Mesendoderm (in vitro differentiated cells): ENCODE measurements at regions not wholly inside any gene's neighbourhood (a gene's known extent, or its start where the extent isn't known, plus 50 kb on each side); places are given as distances from the start of the nearest gene placed in this dataset.

ENCODE experiments used
- DNase-seq: peaks from one replicate; pipeline ENCODE4 v3.0.0; 2013
- H2AK5ac ChIP-seq: 2 replicates; pipeline ENCODE4 v1.6.1; 2013; ENCODE audit warnings: low read length, inconsistent platforms
- H2BK120ac ChIP-seq: 2 replicates; pipeline ENCODE4 v1.6.1; 2013; ENCODE audit warnings: low read depth, mild to moderate bottlenecking, low read length, moderate library complexity, mixed read lengths
- H2BK15ac ChIP-seq: replicated peaks from 2 replicates; pipeline ENCODE4 v1.6.1; 2013; ENCODE audit warnings: low read depth, mild to moderate bottlenecking, moderate library complexity
- H2BK5ac ChIP-seq: 2 replicates; pipeline ENCODE4 v1.6.1; 2013; ENCODE audit warnings: low read length, inconsistent platforms
- H3K18ac ChIP-seq: 2 replicates; pipeline ENCODE4 v1.6.1; 2013; ENCODE audit warnings: mild to moderate bottlenecking, low read length, mixed read lengths
- H3K23ac ChIP-seq: one replicate; pipeline ENCODE4 v1.6.1; 2013; ENCODE audit warnings: low read length
- H3K27ac ChIP-seq: 2 replicates; pipeline ENCODE4 v1.5.1; 2013; ENCODE audit warnings: low read depth, mild to moderate bottlenecking, inconsistent platforms, low read length, moderate library complexity
- H3K27me3 ChIP-seq: 2 replicates; pipeline ENCODE4 v1.6.1; 2013; ENCODE audit warnings: low read length, control low read depth, mild to moderate bottlenecking, inconsistent platforms; ENCODE audit not compliant: insufficient read depth, poor library complexity
- H3K36me3 ChIP-seq: 2 replicates; pipeline ENCODE4 v1.6.1; 2013; ENCODE audit warnings: low read length, inconsistent platforms; ENCODE audit not compliant: control insufficient read depth, insufficient read depth
- H3K4ac ChIP-seq: one replicate; pipeline ENCODE4 v1.6.1; 2013; ENCODE audit warnings: low read depth, mild to moderate bottlenecking, low read length, moderate library complexity
- H3K4me1 ChIP-seq: 2 replicates; pipeline ENCODE4 v1.6.1; 2013; ENCODE audit warnings: low read depth, low read length, inconsistent platforms; ENCODE audit not compliant: control insufficient read depth
- H3K4me2 ChIP-seq: 2 replicates; pipeline ENCODE4 v1.6.1; 2013; ENCODE audit warnings: low read length
- H3K4me3 ChIP-seq: 2 replicates; pipeline ENCODE4 v1.5.1; 2013; ENCODE audit warnings: mild to moderate bottlenecking, low read length
- H3K56ac ChIP-seq: one replicate; pipeline ENCODE4 v1.6.1; 2013; ENCODE audit warnings: low read length
- H3K79me1 ChIP-seq: 2 replicates; pipeline ENCODE4 v1.6.1; 2013; ENCODE audit warnings: low read length, inconsistent platforms
- H3K79me2 ChIP-seq: 2 replicates; pipeline ENCODE4 v1.6.1; 2013; ENCODE audit warnings: mild to moderate bottlenecking, low read length; ENCODE audit not compliant: control insufficient read depth, insufficient read depth
- H3K9ac ChIP-seq: 2 replicates; pipeline ENCODE4 v1.6.1; 2013; ENCODE audit warnings: low read length, inconsistent platforms
- H4K5ac ChIP-seq: one replicate; pipeline ENCODE4 v1.6.1; 2013; ENCODE audit warnings: low read length
- H4K8ac ChIP-seq: one replicate; pipeline ENCODE4 v1.6.1; 2013; ENCODE audit warnings: low read depth, mild to moderate bottlenecking, control low read depth, low read length, moderate library complexity
- WGBS: extraction: QIAGEN DNeasy Blood & Tissue Kit; methylation state at CpG from one replicate; pipeline ENCODE4 v1.1.7; 2013; ENCODE audit warnings: low lambda C conversion rate, missing lambda C conversion rate; ENCODE audit not compliant: insufficient coverage; ENCODE audit errors: extremely low coverage; 5-methylcytosine and 5-hydroxymethylcytosine counted together

- no peak overlapping the region for H4K8ac ChIP-seq
- no peak overlapping the region for H2AK5ac ChIP-seq
- H3K36me3 ChIP-seq, result no peaks in the 10 kb centered on the region
- no peaks in the 10 kb centered on the region for H3K27me3 ChIP-seq
- H3K79me2 ChIP-seq, result no peaks in the 10 kb centered on the region
- H2BK15ac ChIP-seq, result no peak overlapping the region
- H3K4ac ChIP-seq, result no peak overlapping the region
- no peak overlapping the region for H3K27ac ChIP-seq
- H3K18ac ChIP-seq, result no peak overlapping the region
- no peaks in the 10 kb centered on the region for H3K79me1 ChIP-seq
- no peak for DNase-seq
- no peak overlapping the region for H3K9ac ChIP-seq
- no CpG with 5 or more reads among the region's 5 CpGs for WGBS
- H3K23ac ChIP-seq, result no peak overlapping the region
- H4K5ac ChIP-seq, result no peak overlapping the region
- H2BK5ac ChIP-seq, result no peak overlapping the region
- H3K56ac ChIP-seq, result no peak overlapping the region
- H3K4me3 ChIP-seq, result no peak overlapping the region
- no peak overlapping the region for H2BK120ac ChIP-seq
- no peaks in the 10 kb centered on the region for H3K4me1 ChIP-seq
- H3K4me2 ChIP-seq, result no peak overlapping the region
These were observed 911.6 kb upstream of the EEF2KMT start for GRCh38 chr16:6009151-6009550.

GRCh38 chr16:6008670-6009069 is 911.1 kb upstream of the EEF2KMT start:
- Histone ChIP-seq H2BK15ac (no peak overlapping the region), H2AK5ac (no peak overlapping the region), H3K27me3 (no peaks in the 10 kb centered on the region), H3K56ac (no peak overlapping the region), H3K79me2 (no peaks in the 10 kb centered on the region), H3K18ac (no peak overlapping the region), H3K4me1 (no peaks in the 10 kb centered on the region), H3K4me3 (no peak overlapping the region), H3K27ac (no peak overlapping the region), H3K4me2 (no peak overlapping the region), H3K23ac (no peak overlapping the region), H3K79me1 (no peaks in the 10 kb centered on the region), H3K4ac (no peak overlapping the region), H4K5ac (no peak overlapping the region), H2BK5ac (no peak overlapping the region), H4K8ac (no peak overlapping the region), H2BK120ac (no peak overlapping the region), H3K36me3 (no peaks in the 10 kb centered on the region), H3K9ac (no peak overlapping the region)
- WGBS, result no CpG with 5 or more reads among the region's 9 CpGs
- DNase-seq, result no peak

- Histone ChIP-seq H3K27me3 (no peaks in the 10 kb centered on the region), H3K27ac (no peak overlapping the region), H3K79me1 (no peaks in the 10 kb centered on the region), H2AK5ac (no peak overlapping the region), H3K79me2 (no peaks in the 10 kb centered on the region), H3K4me1 (no peaks in the 10 kb centered on the region), H3K36me3 (no peaks in the 10 kb centered on the region), H4K8ac (no peak overlapping the region), H2BK5ac (no peak overlapping the region), H3K56ac (no peak overlapping the region), H3K9ac (no peak overlapping the region), H3K18ac (no peak overlapping the region), H2BK15ac (no peak overlapping the region), H2BK120ac (no peak overlapping the region), H4K5ac (no peak overlapping the region), H3K4ac (no peak overlapping the region), H3K4me2 (no peak overlapping the region), H3K23ac (no peak overlapping the region), H3K4me3 (no peak overlapping the region)
- no peak for DNase-seq
- no CpG with 5 or more reads among the region's 2 CpGs for WGBS
These were observed 895.8 kb upstream of the EEF2KMT start for GRCh38 chr16:5993356-5993755.

GRCh38 chr16:5982979-5983378 is 885.4 kb upstream of the EEF2KMT start:
- H3K4me1 ChIP-seq, result peaks cover 17% of the 10 kb centered on the region
- no peaks in the 10 kb centered on the region for H3K79me1 ChIP-seq
- H3K79me2 ChIP-seq, result no peaks in the 10 kb centered on the region
- no peak overlapping the region for H2BK15ac ChIP-seq
- H3K56ac ChIP-seq, result peak overlapping the region; percentile 25
- no peak overlapping the region for H3K4ac ChIP-seq
- no peak for DNase-seq
- H3K27ac ChIP-seq, result no peak overlapping the region
- no peak overlapping the region for H4K8ac ChIP-seq
- H4K5ac ChIP-seq, result no peak overlapping the region
- H3K23ac ChIP-seq, result no peak overlapping the region
- no CpG with 5 or more reads among the region's 11 CpGs for WGBS
- H3K4me3 ChIP-seq, result no peak overlapping the region
- no peak overlapping the region for H2BK5ac ChIP-seq
- no peak overlapping the region for H2AK5ac ChIP-seq
- H3K9ac ChIP-seq, result no peak overlapping the region
- no peaks in the 10 kb centered on the region for H3K36me3 ChIP-seq
- no peak overlapping the region for H3K18ac ChIP-seq
- H3K4me2 ChIP-seq, result no peak overlapping the region
- H2BK120ac ChIP-seq, result no peak overlapping the region
- H3K27me3 ChIP-seq, result no peaks in the 10 kb centered on the region

- Histone ChIP-seq H3K9ac (no peak overlapping the region), H3K4me2 (no peak overlapping the region), H3K36me3 (no peaks in the 10 kb centered on the region), H3K23ac (no peak overlapping the region), H2AK5ac (no peak overlapping the region), H3K27me3 (no peaks in the 10 kb centered on the region), H2BK5ac (no peak overlapping the region), H3K4ac (no peak overlapping the region), H3K56ac (no peak overlapping the region), H2BK15ac (no peak overlapping the region), H3K4me3 (no peak overlapping the region), H4K5ac (no peak overlapping the region), H2BK120ac (no peak overlapping the region), H3K79me1 (no peaks in the 10 kb centered on the region), H3K18ac (no peak overlapping the region), H3K79me2 (no peaks in the 10 kb centered on the region), H3K4me1 (peaks cover 17% of the 10 kb centered on the region), H3K27ac (no peak overlapping the region), H4K8ac (no peak overlapping the region)
- peak; percentile 72 for DNase-seq
- no CpG with 5 or more reads among the region's 10 CpGs for WGBS
These were observed 882.4 kb upstream of the EEF2KMT start for GRCh38 chr16:5979905-5980550.

- peaks cover 8% of the 10 kb centered on the region for H3K4me1 ChIP-seq
- H3K56ac ChIP-seq, result no peak overlapping the region
- H3K79me2 ChIP-seq, result no peaks in the 10 kb centered on the region
- H3K23ac ChIP-seq, result no peak overlapping the region
- H3K4me2 ChIP-seq, result no peak overlapping the region
- no peak overlapping the region for H2BK5ac ChIP-seq
- H3K9ac ChIP-seq, result no peak overlapping the region
- H3K36me3 ChIP-seq, result no peaks in the 10 kb centered on the region
- no peaks in the 10 kb centered on the region for H3K79me1 ChIP-seq
- H4K5ac ChIP-seq, result no peak overlapping the region
- H3K27me3 ChIP-seq, result no peaks in the 10 kb centered on the region
- no peak overlapping the region for H2BK15ac ChIP-seq
- H2BK120ac ChIP-seq, result no peak overlapping the region
- no peak for DNase-seq
- no peak overlapping the region for H3K4ac ChIP-seq
- H3K4me3 ChIP-seq, result no peak overlapping the region
- WGBS, result no CpG with 5 or more reads among the region's 9 CpGs
- H2AK5ac ChIP-seq, result no peak overlapping the region
- no peak overlapping the region for H4K8ac ChIP-seq
- H3K18ac ChIP-seq, result no peak overlapping the region
- no peak overlapping the region for H3K27ac ChIP-seq
These were observed 879.7 kb upstream of the EEF2KMT start for GRCh38 chr16:5977329-5977728.
